ENCODE measurements at regions not wholly inside any gene's neighbourhood (a gene's known extent, or its start where the extent isn't known, plus 50 kb on each side); places are given as distances from the start of the nearest gene placed in this dataset.

DNA sequence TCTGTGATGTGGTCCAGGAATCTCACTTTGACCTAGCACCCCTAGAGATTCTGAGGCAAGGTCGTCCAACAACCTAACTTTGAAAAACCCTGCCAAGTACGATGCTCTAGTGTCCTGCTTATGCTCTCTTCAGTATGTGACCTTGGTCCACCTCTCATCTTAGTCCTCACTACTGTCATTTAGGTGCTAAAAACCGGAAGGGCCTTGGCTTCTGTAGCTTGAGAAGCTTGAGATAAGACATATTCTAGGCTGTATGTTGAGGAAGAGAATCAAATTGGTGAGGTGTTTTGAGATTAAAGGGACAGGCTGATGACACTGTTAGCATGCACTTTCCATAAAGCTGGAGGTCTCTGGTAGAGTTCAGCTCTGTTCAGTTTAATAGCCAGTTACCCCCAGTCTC, 57.0 kb upstream of the MTPN start:
- Histone ChIP-seq H3K4me1 (ENCODE audit: control insufficient read depth, extremely low read depth, insufficient read depth, low read length) (no peaks in the 10 kb centered on the region), H3K9ac (replicated peaks; ENCODE audit: extremely low read depth, insufficient read depth, low read length) (no peak overlapping the region), H4K20me1 (replicated peaks; ENCODE audit: control insufficient read depth, extremely low read depth, insufficient read depth, low read length) (no peaks in the 10 kb centered on the region), H3K27ac (ENCODE audit: insufficient read depth, low read depth, low read length) (no peak overlapping the region), H3K27me3 (ENCODE audit: control insufficient read depth in 2 of 2, insufficient read depth in 2 of 2, low read length in 2 of 2) (peaks cover 4 to 6% of the 10 kb centered on the region in 2 experiments), H3K79me2 (ENCODE audit: control insufficient read depth, insufficient read depth, low read length) (no peaks in the 10 kb centered on the region), H3K4me2 (ENCODE audit: insufficient read depth, low read length) (no peak overlapping the region), H3K36me3 (ENCODE audit: control insufficient read depth in 2 of 2, extremely low read depth in 1 of 2, insufficient read depth in 2 of 2, low read length in 2 of 2) (no peaks in the 10 kb centered on the region), H3K9me1 (replicated peaks; ENCODE audit: control insufficient read depth, extremely low read depth, insufficient read depth, low read length) (no peaks in the 10 kb centered on the region), H3K9me3 (replicated peaks; ENCODE audit: control insufficient read depth, insufficient read depth, low read length) (no peaks in the 10 kb centered on the region), H3K4me3 (replicated peaks in 1 of 3; ENCODE audit: insufficient read depth in 1 of 3, low read depth in 1 of 3, low read length in 3 of 3) (no peak overlapping the region), H2AFZ (ENCODE audit: low read depth, low read length) (no peak overlapping the region)
- DNase-seq (ENCODE audit: low read depth, low spot score) (no peak), FAIRE-seq (no peak)
- BruUV-seq (replicated peaks), result no TSS peak
- CTCF ChIA-PET, result interaction anchor here (1.3 to 1.5 kb wide), 3 partner anchors 9 to 20 kb away, joined by 3 to 5 read pairs (median 4); no protein-coding TSS in a partner anchor
- dilution Hi-C loops (cut with MboI; ENCODE audit: extremely low pct_ligation_motif_present, low sequenced_read_pairs) (no loop called here), intact Hi-C loops (cut with micrococcal nuclease) (no loop called here)
- TF ChIP-seq GATA2 (IDR thresholded peaks at IDR 0.05; ENCODE audit: insufficient read depth, insufficient read length, low read depth, low read length) (no peak), POLR2AphosphoS5 (IDR thresholded peaks at IDR 0.05; ENCODE audit: insufficient read depth, low read depth, low read length) (no peak), MYC (IDR thresholded peaks at IDR 0.05; ENCODE audit: low read depth, low read length) (no peak), POLR2A (IDR thresholded peaks at IDR 0.05; ENCODE audit: low read depth, low read length) (no peak), EZH2 (IDR thresholded peaks at IDR 0.05; ENCODE audit: borderline replicate concordance, low read depth, low read length, severe bottlenecking) (no peak)
- POLR2A ChIA-PET, result no interaction called here

GRCh38 chr7:136033413-136034031, 56.4 kb upstream of the MTPN start:
- DNase-seq (ENCODE audit: low read depth, low spot score), result no peak
- Histone ChIP-seq H3K79me2 (ENCODE audit: control insufficient read depth, insufficient read depth, low read length) (no peaks in the 10 kb centered on the region), H3K27ac (ENCODE audit: insufficient read depth, low read depth, low read length) (no peak overlapping the region), H3K27me3 (ENCODE audit: control insufficient read depth in 2 of 2, insufficient read depth in 2 of 2, low read length in 2 of 2) (peaks cover 4 to 10% of the 10 kb centered on the region in 2 experiments), H3K4me1 (ENCODE audit: control insufficient read depth, extremely low read depth, insufficient read depth, low read length) (no peaks in the 10 kb centered on the region), H3K4me3 (replicated peaks in 1 of 3; ENCODE audit: insufficient read depth in 1 of 3, low read depth in 1 of 3, low read length in 3 of 3) (no peak overlapping the region), H3K9me1 (replicated peaks; ENCODE audit: control insufficient read depth, extremely low read depth, insufficient read depth, low read length) (no peaks in the 10 kb centered on the region), H3K36me3 (ENCODE audit: control insufficient read depth in 2 of 2, extremely low read depth in 1 of 2, insufficient read depth in 2 of 2, low read length in 2 of 2) (no peaks in the 10 kb centered on the region), H3K9ac (replicated peaks; ENCODE audit: extremely low read depth, insufficient read depth, low read length) (no peak overlapping the region), H4K20me1 (replicated peaks; ENCODE audit: control insufficient read depth, extremely low read depth, insufficient read depth, low read length) (no peaks in the 10 kb centered on the region), H3K9me3 (replicated peaks; ENCODE audit: control insufficient read depth, insufficient read depth, low read length) (no peaks in the 10 kb centered on the region), H2AFZ (ENCODE audit: low read depth, low read length) (no peak overlapping the region), H3K4me2 (ENCODE audit: insufficient read depth, low read length) (no peak overlapping the region)
- ChIA-PET CTCF (interaction anchor here (1.3 to 1.5 kb wide), 3 partner anchors 8 to 21 kb away, joined by 3 to 5 read pairs (median 4); no protein-coding TSS in a partner anchor), POLR2A (no interaction called here)
- dilution Hi-C loops (cut with MboI; ENCODE audit: extremely low pct_ligation_motif_present, low sequenced_read_pairs) (no loop called here), intact Hi-C loops (cut with micrococcal nuclease) (no loop called here)
- BruUV-seq (replicated peaks), result no TSS peak
- TF ChIP-seq GATA2 (IDR thresholded peaks at IDR 0.05; ENCODE audit: insufficient read depth, insufficient read length, low read depth, low read length) (no peak), EZH2 (IDR thresholded peaks at IDR 0.05; ENCODE audit: borderline replicate concordance, low read depth, low read length, severe bottlenecking) (no peak), POLR2A (IDR thresholded peaks at IDR 0.05; ENCODE audit: low read depth, low read length) (no peak), POLR2AphosphoS5 (IDR thresholded peaks at IDR 0.05; ENCODE audit: insufficient read depth, low read depth, low read length) (no peak), MYC (IDR thresholded peaks at IDR 0.05; ENCODE audit: low read depth, low read length) (no peak), FOS (IDR thresholded peaks at IDR 0.05; ENCODE audit: borderline replicate concordance, insufficient read depth, low read length) (no peak), JUN (IDR thresholded peaks at IDR 0.05; ENCODE audit: borderline replicate concordance, insufficient read depth, insufficient read length, low read depth) (no peak)
- TF ChIP-seq, protein P1, sequence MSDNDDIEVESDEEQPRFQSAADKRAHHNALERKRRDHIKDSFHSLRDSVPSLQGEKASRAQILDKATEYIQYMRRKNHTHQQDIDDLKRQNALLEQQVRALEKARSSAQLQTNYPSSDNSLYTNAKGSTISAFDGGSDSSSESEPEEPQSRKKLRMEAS (IDR thresholded peaks at IDR 0.05; ENCODE audit: insufficient read depth, insufficient read length), result no peak
- TF ChIP-seq, protein P2, sequence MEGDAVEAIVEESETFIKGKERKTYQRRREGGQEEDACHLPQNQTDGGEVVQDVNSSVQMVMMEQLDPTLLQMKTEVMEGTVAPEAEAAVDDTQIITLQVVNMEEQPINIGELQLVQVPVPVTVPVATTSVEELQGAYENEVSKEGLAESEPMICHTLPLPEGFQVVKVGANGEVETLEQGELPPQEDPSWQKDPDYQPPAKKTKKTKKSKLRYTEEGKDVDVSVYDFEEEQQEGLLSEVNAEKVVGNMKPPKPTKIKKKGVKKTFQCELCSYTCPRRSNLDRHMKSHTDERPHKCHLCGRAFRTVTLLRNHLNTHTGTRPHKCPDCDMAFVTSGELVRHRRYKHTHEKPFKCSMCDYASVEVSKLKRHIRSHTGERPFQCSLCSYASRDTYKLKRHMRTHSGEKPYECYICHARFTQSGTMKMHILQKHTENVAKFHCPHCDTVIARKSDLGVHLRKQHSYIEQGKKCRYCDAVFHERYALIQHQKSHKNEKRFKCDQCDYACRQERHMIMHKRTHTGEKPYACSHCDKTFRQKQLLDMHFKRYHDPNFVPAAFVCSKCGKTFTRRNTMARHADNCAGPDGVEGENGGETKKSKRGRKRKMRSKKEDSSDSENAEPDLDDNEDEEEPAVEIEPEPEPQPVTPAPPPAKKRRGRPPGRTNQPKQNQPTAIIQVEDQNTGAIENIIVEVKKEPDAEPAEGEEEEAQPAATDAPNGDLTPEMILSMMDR (IDR thresholded peaks at IDR 0.05; ENCODE audit: extremely low read depth in 1 of 2, insufficient read depth in 1 of 2, low read depth in 1 of 2, low read length in 2 of 2), result no peak
- no peak for FAIRE-seq

Measured in endothelial cell of umbilical vein (primary cell).